IMR-90 (cell line): ENCODE measurements at regions not wholly inside any gene's neighbourhood (a gene's known extent, or its start where the extent isn't known, plus 50 kb on each side); places are given as distances from the start of the nearest gene placed in this dataset.

Experiments
- ATAC-seq: fragments of 200-7000 bp; cut with Tn5 transposase; 2 replicates; pipeline ENCODE4 v1.9.1; 2020; ENCODE audit warnings: low read depth, mild to moderate bottlenecking, moderate library complexity
- BruUV-seq: library from RNA; stranded (reverse); fragments of 400-500 nt; replicated peaks from 2 replicates; lab custom pipeline; 2021; lab: Mats Ljungman, UMichigan
- CTCF ChIA-PET: fragments of 300-600 bp; formaldehyde crosslinking; extraction: SDS; loops from one replicate; lab custom pipeline; 2021; ENCODE audit warnings: antibody characterized with exemption; lab: Yijun Ruan, JAX
- POLR2A ChIA-PET: fragments of 300-600 bp; sonication (Branson Sonifier 250); formaldehyde crosslinking; loops from one replicate; lab custom pipeline; 2022; ENCODE audit warnings: antibody characterized with exemption; ENCODE audit not compliant: unreplicated experiment; lab: Charles Lee
- DNase-seq: peaks from one replicate; pipeline ENCODE4 v3.0.0; 2013
- H2AFZ ChIP-seq: replicated peaks from 2 replicates; pipeline ENCODE3; 2013; ENCODE audit warnings: low read length, mild to moderate bottlenecking; ENCODE audit not compliant: poor library complexity
- H2AK5ac ChIP-seq: 2 replicates; pipeline ENCODE4 v1.6.1; 2013; ENCODE audit warnings: low read depth, low read length, inconsistent platforms
- H2AK9ac ChIP-seq: replicated peaks from 2 replicates; pipeline ENCODE3; 2013; ENCODE audit warnings: mild to moderate bottlenecking, low read depth, low read length, moderate library complexity; ENCODE audit not compliant: poor library complexity
- H2BK120ac ChIP-seq: 2 replicates; pipeline ENCODE4 v1.6.1; 2013; ENCODE audit warnings: low read depth, low read length, inconsistent platforms
- H2BK15ac ChIP-seq: 3 replicates; pipeline ENCODE4 v1.6.1; 2013; ENCODE audit warnings: low read depth, low read length, inconsistent platforms
- H2BK20ac ChIP-seq: 2 replicates; pipeline ENCODE4 v1.6.1; 2013; ENCODE audit warnings: low read depth, mild to moderate bottlenecking, inconsistent platforms, low read length, moderate library complexity
- H2BK5ac ChIP-seq: 2 replicates; pipeline ENCODE4 v1.6.1; 2013; ENCODE audit warnings: mild to moderate bottlenecking, low read depth, low read length, inconsistent platforms; ENCODE audit not compliant: poor library complexity, severe bottlenecking
- H3K14ac ChIP-seq: replicated peaks from 2 replicates; pipeline ENCODE4 v1.6.1; 2013; ENCODE audit warnings: low read depth, low read length, inconsistent platforms
- H3K18ac ChIP-seq: 2 replicates; pipeline ENCODE4 v1.6.1; 2013; ENCODE audit warnings: low read depth, low read length, control low read depth
- H3K23ac ChIP-seq: 2 replicates; pipeline ENCODE4 v1.6.1; 2013; ENCODE audit warnings: low read depth, low read length, inconsistent platforms
- H3K27ac ChIP-seq: 2 replicates; pipeline ENCODE4 v1.5.1; 2013; ENCODE audit warnings: mild to moderate bottlenecking, control low read depth, low read length; ENCODE audit not compliant: insufficient read depth
- H3K27me3 ChIP-seq: 2 replicates; pipeline ENCODE4 v1.6.1; 2013; ENCODE audit warnings: low read length; ENCODE audit not compliant: control insufficient read depth, insufficient read depth
- H3K36me3 ChIP-seq: 2 replicates; pipeline ENCODE4 v1.6.1; 2013; ENCODE audit warnings: low read length, mixed read lengths; ENCODE audit not compliant: control insufficient read depth, insufficient read depth
- H3K4ac ChIP-seq: 2 replicates; pipeline ENCODE4 v1.6.1; 2013; ENCODE audit warnings: low read depth, low read length, inconsistent platforms
- H3K4me1 ChIP-seq: 2 replicates; pipeline ENCODE4 v1.6.1; 2013; ENCODE audit warnings: low read length, mixed read lengths; ENCODE audit not compliant: control insufficient read depth, insufficient read depth
- H3K4me2 ChIP-seq: 2 replicates; pipeline ENCODE4 v1.6.1; 2013; ENCODE audit warnings: low read depth, mild to moderate bottlenecking, control low read depth, low read length, moderate library complexity
- H3K4me3 ChIP-seq: 2 replicates; pipeline ENCODE4 v1.5.1; 2013; ENCODE audit warnings: low read depth, mild to moderate bottlenecking, control low read depth, low read length, moderate library complexity; ENCODE audit not compliant: insufficient read depth
- H3K56ac ChIP-seq: 2 replicates; pipeline ENCODE4 v1.6.1; 2013; ENCODE audit warnings: low read length, inconsistent platforms; ENCODE audit not compliant: insufficient read depth; ENCODE audit errors: extremely low read depth
- H3K79me1 ChIP-seq, 2 experiments: 2 replicates each; pipeline ENCODE4 v1.6.1; 2013; ENCODE audit warnings: low read length in 2 of 2, inconsistent platforms in 1 of 2, low read depth in 1 of 2
- H3K9ac ChIP-seq: 2 replicates; pipeline ENCODE4 v1.6.1; 2013; ENCODE audit warnings: low read depth, low read length, control low read depth
- H3K9me1 ChIP-seq: 2 replicates; pipeline ENCODE4 v1.6.1; 2013; ENCODE audit warnings: low read length, inconsistent platforms; ENCODE audit not compliant: insufficient read depth
- H3K9me3 ChIP-seq: 2 replicates; pipeline ENCODE4 v1.6.1; 2013; ENCODE audit warnings: low read length; ENCODE audit not compliant: control insufficient read depth, insufficient read depth
- H4K20me1 ChIP-seq: 2 replicates; pipeline ENCODE4 v1.6.1; 2013; ENCODE audit warnings: low read length, inconsistent platforms; ENCODE audit not compliant: insufficient read depth
- H4K5ac ChIP-seq: 2 replicates; pipeline ENCODE4 v1.6.1; 2013; ENCODE audit warnings: mild to moderate bottlenecking, low read depth, low read length, control low read depth
- H4K8ac ChIP-seq, 2 experiments: 2 replicates each; pipeline ENCODE4 v1.6.1; 2013; ENCODE audit warnings: low read depth in 2 of 2, low read length in 2 of 2, control low read depth in 1 of 2, inconsistent platforms in 1 of 2
- H4K91ac ChIP-seq: 2 replicates; pipeline ENCODE4 v1.6.1; 2013; ENCODE audit warnings: low read depth, low read length, inconsistent platforms; ENCODE audit not compliant: insufficient read depth
- BHLHE40 ChIP-seq: fragments of 150-350 bp; IDR thresholded peaks from 2 replicates; pipeline ENCODE4 v1.6.1; 2016; ENCODE audit warnings: mild to moderate bottlenecking, low read depth, low read length
- CEBPB ChIP-seq: IDR thresholded peaks from 2 replicates; pipeline ENCODE4 v1.6.1; 2012; ENCODE audit warnings: low read depth, low read length, improper control_type of control experiment
- CHD1 ChIP-seq: IDR thresholded peaks from 2 replicates; pipeline ENCODE4 v1.6.1; 2012; ENCODE audit warnings: low read depth, low read length, improper control_type of control experiment
- MAFK ChIP-seq: IDR thresholded peaks from 2 replicates; pipeline ENCODE4 v1.6.1; 2012; ENCODE audit warnings: low read depth, low read length, improper control_type of control experiment
- MXI1 ChIP-seq: IDR thresholded peaks from 2 replicates; pipeline ENCODE4 v1.6.1; 2012; ENCODE audit warnings: low read depth, mild to moderate bottlenecking, low read length, moderate library complexity, borderline replicate concordance
- POLR2A ChIP-seq: IDR thresholded peaks from 2 replicates; pipeline ENCODE4 v1.6.1; 2012; ENCODE audit warnings: mild to moderate bottlenecking, low read depth, low read length
- RCOR1 ChIP-seq: IDR thresholded peaks from 2 replicates; pipeline ENCODE4 v1.6.1; 2012; ENCODE audit warnings: mild to moderate bottlenecking, low read length, improper control_type of control experiment; ENCODE audit not compliant: insufficient replicate concordance
- RFX5 ChIP-seq: IDR thresholded peaks from 2 replicates; pipeline ENCODE4 v1.8.0; 2012; ENCODE audit warnings: low read depth, mild to moderate bottlenecking, low read length, moderate library complexity
- SMC3 ChIP-seq: fragments of 150-350 bp; IDR thresholded peaks from 2 replicates; pipeline ENCODE4 v1.6.1; 2016; ENCODE audit warnings: low read depth, mild to moderate bottlenecking, antibody characterized with exemption, low read length, moderate library complexity
- WGBS, 2 experiments: methylation state at CpG; one replicate each; pipeline versions ENCODE4 v1.1.5 to v1.1.7; 2013; ENCODE audit warnings: missing lambda C conversion rate in 2 of 2; ENCODE audit not compliant: insufficient read length in 1 of 2; ENCODE audit errors: extremely low coverage in 2 of 2; 5-methylcytosine and 5-hydroxymethylcytosine counted together
- dilution Hi-C: fragments of 300-500 bp; cut with HindIII; formaldehyde crosslinking; loops from one replicate; pipeline ENCODE4 v1.14.3; 2018; ENCODE audit warnings: low sequenced_read_pairs; ENCODE audit not compliant: unreplicated experiment
- in situ Hi-C: fragments of 300-500 bp; cut with MboI; formaldehyde crosslinking; loops from 3 replicates; pipeline ENCODE4 v1.14.3; 2019; ENCODE audit warnings: low sequenced_read_pairs, inconsistent platforms, mixed read lengths
- intact Hi-C: fragments of 100-400 bp; cut with micrococcal nuclease; formaldehyde crosslinking; loops from 2 replicates; pipeline ENCODE4 v1.10.0; 2022
- TF ChIP-seq, protein P1 (sequence below): fragments of 150-350 bp; IDR thresholded peaks from 2 replicates; pipeline ENCODE4 v1.6.1; 2016; ENCODE audit warnings: low read depth, mild to moderate bottlenecking, low read length, moderate library complexity, borderline replicate concordance
- TF ChIP-seq, protein P2 (sequence below): conservative IDR thresholded peaks from 2 replicates; pipeline ENCODE4 v1.5.1; 2012; ENCODE audit warnings: mild to moderate bottlenecking, low read depth, low read length, improper control_type of control experiment

- Histone ChIP-seq H3K9me3 (peaks cover 5% of the 10 kb centered on the region), H4K5ac (no peak overlapping the region), H3K18ac (no peak overlapping the region), H3K9me1 (no peaks in the 10 kb centered on the region), H4K20me1 (no peaks in the 10 kb centered on the region), H2AK9ac (no peak overlapping the region), H2AK5ac (no peak overlapping the region), H3K36me3 (no peaks in the 10 kb centered on the region), H4K91ac (no peak overlapping the region), H3K27ac (no peak overlapping the region), H2BK120ac (no peak overlapping the region), H2BK20ac (no peak overlapping the region), H3K4me1 (no peaks in the 10 kb centered on the region), H3K9ac (no peak overlapping the region), H3K14ac (no peak overlapping the region), H2BK5ac (no peak overlapping the region), H3K23ac (no peak overlapping the region), H3K4me2 (no peak overlapping the region), H3K27me3 (no peaks in the 10 kb centered on the region), H4K8ac (no peak overlapping the region), H2AFZ (no peak overlapping the region), H3K56ac (no peak overlapping the region), H3K79me1 (no peaks in the 10 kb centered on the region), H3K4ac (no peak overlapping the region), H2BK15ac (no peak overlapping the region), H3K4me3 (no peak overlapping the region)
- in situ Hi-C loops (no loop called here), intact Hi-C loops (no loop called here), dilution Hi-C loops (no loop called here)
- TF ChIP-seq, protein P1, sequence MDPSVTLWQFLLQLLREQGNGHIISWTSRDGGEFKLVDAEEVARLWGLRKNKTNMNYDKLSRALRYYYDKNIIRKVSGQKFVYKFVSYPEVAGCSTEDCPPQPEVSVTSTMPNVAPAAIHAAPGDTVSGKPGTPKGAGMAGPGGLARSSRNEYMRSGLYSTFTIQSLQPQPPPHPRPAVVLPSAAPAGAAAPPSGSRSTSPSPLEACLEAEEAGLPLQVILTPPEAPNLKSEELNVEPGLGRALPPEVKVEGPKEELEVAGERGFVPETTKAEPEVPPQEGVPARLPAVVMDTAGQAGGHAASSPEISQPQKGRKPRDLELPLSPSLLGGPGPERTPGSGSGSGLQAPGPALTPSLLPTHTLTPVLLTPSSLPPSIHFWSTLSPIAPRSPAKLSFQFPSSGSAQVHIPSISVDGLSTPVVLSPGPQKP: no peak
- TF ChIP-seq CEBPB (no peak), BHLHE40 (no peak), SMC3 (no peak), RFX5 (no peak), POLR2A (no peak), MXI1 (no peak), CHD1 (no peak), MAFK (no peak), RCOR1 (no peak)
- TF ChIP-seq, protein P2, sequence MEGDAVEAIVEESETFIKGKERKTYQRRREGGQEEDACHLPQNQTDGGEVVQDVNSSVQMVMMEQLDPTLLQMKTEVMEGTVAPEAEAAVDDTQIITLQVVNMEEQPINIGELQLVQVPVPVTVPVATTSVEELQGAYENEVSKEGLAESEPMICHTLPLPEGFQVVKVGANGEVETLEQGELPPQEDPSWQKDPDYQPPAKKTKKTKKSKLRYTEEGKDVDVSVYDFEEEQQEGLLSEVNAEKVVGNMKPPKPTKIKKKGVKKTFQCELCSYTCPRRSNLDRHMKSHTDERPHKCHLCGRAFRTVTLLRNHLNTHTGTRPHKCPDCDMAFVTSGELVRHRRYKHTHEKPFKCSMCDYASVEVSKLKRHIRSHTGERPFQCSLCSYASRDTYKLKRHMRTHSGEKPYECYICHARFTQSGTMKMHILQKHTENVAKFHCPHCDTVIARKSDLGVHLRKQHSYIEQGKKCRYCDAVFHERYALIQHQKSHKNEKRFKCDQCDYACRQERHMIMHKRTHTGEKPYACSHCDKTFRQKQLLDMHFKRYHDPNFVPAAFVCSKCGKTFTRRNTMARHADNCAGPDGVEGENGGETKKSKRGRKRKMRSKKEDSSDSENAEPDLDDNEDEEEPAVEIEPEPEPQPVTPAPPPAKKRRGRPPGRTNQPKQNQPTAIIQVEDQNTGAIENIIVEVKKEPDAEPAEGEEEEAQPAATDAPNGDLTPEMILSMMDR: no peak
- WGBS, 2 experiments: no CpG with 5 or more reads among the region's 1 CpG
- no peak for ATAC-seq
- POLR2A ChIA-PET: no interaction called here
- CTCF ChIA-PET: no interaction called here
- BruUV-seq: no TSS peak
- DNase-seq: no peak
These were observed 122.4 kb upstream of the VGLL2 start for GRCh38 chr6:117142995-117143394.
